GM23338 (cell line): ENCODE measurements at regions not wholly inside any gene's neighbourhood (a gene's known extent, or its start where the extent isn't known, plus 50 kb on each side); places are given as distances from the start of the nearest gene placed in this dataset.

ENCODE experiments used
- ATAC-seq: fragments of 200-7000 bp; cut with Tn5 transposase; 3 replicates; pipeline ENCODE4 v1.9.1; 2020
- DNase-seq: peaks from one replicate; pipeline ENCODE4 v3.0.0-alpha.2; 2015; ENCODE audit warnings: low spot score
- H2AFZ ChIP-seq: fragments of 200-600 bp; sonication (generic); 2 replicates; pipeline ENCODE4 v1.8.0; 2016; ENCODE audit warnings: antibody characterized with exemption, mild to moderate bottlenecking, moderate library complexity
- H3F3A ChIP-seq: fragments of 200-600 bp; sonication (generic); replicated peaks from 2 replicates; pipeline ENCODE4 v1.8.0; 2017; ENCODE audit warnings: antibody characterized with exemption, mixed run types, low read depth
- H3K27ac ChIP-seq: fragments of 200-600 bp; sonication (generic); 2 replicates; pipeline ENCODE4 v1.6.1; 2016; ENCODE audit warnings: low read depth
- H3K27me3 ChIP-seq: fragments of 200-600 bp; sonication (generic); 2 replicates; pipeline ENCODE4 v1.8.0; 2016; ENCODE audit warnings: mild to moderate bottlenecking, mixed run types, moderate library complexity; ENCODE audit not compliant: insufficient read depth
- H3K36me3 ChIP-seq: fragments of 200-600 bp; sonication (generic); 2 replicates; pipeline ENCODE4 v1.8.0; 2016; ENCODE audit warnings: mild to moderate bottlenecking; ENCODE audit not compliant: insufficient read depth
- H3K4me1 ChIP-seq: fragments of 200-600 bp; sonication (generic); 2 replicates; pipeline ENCODE4 v1.8.0; 2016; ENCODE audit warnings: mild to moderate bottlenecking, moderate library complexity; ENCODE audit not compliant: insufficient read depth
- H3K4me2 ChIP-seq: fragments of 200-600 bp; sonication (generic); 2 replicates; pipeline ENCODE4 v1.7.1; 2017; ENCODE audit warnings: mixed run types
- H3K4me3 ChIP-seq: fragments of 200-600 bp; sonication (generic); 2 replicates; pipeline ENCODE4 v1.6.1; 2016; ENCODE audit warnings: mixed run types
- H3K79me2 ChIP-seq: fragments of 200-600 bp; sonication (generic); replicated peaks from 2 replicates; pipeline ENCODE4 v1.8.0; 2017; ENCODE audit warnings: mild to moderate bottlenecking; ENCODE audit not compliant: insufficient read depth
- H3K9me2 ChIP-seq: fragments of 200-600 bp; sonication (generic); 2 replicates; pipeline ENCODE4 v1.8.0; 2017; ENCODE audit not compliant: insufficient read depth
- H4K20me1 ChIP-seq: fragments of 200-600 bp; sonication (generic); replicated peaks from 2 replicates; pipeline ENCODE4 v1.8.0; 2017; ENCODE audit warnings: mild to moderate bottlenecking; ENCODE audit not compliant: insufficient read depth
- H3K27ac Mint-ChIP-seq: 2 replicates; pipeline ENCODE4 v1.8.0; 2020; ENCODE audit warnings: inconsistent platforms, mild to moderate bottlenecking, moderate library complexity, mixed read lengths
- H3K27me3 Mint-ChIP-seq: 3 replicates; pipeline ENCODE4 v1.8.0; 2022; ENCODE audit warnings: low read depth, mild to moderate bottlenecking, moderate library complexity, mixed read lengths, inconsistent platforms; ENCODE audit not compliant: insufficient read depth, poor library complexity
- H3K36me3 Mint-ChIP-seq: 3 replicates; pipeline ENCODE4 v1.8.0; 2021; ENCODE audit warnings: low read depth, mild to moderate bottlenecking, inconsistent platforms, moderate library complexity, mixed read lengths
- H3K4me1 Mint-ChIP-seq: 3 replicates; pipeline ENCODE4 v1.8.0; 2020; ENCODE audit warnings: mild to moderate bottlenecking, inconsistent platforms, mixed read lengths
- H3K4me3 Mint-ChIP-seq: 3 replicates; pipeline ENCODE4 v1.8.0; 2021; ENCODE audit warnings: moderate library complexity, mild to moderate bottlenecking, inconsistent platforms, mixed read lengths
- H3K9me3 Mint-ChIP-seq: 3 replicates; pipeline ENCODE4 v1.8.0; 2020; ENCODE audit warnings: moderate library complexity, mild to moderate bottlenecking, inconsistent platforms, mixed read lengths
- EZH2 ChIP-seq: fragments of 200-600 bp; sonication (generic); IDR thresholded peaks from one replicate; pipeline ENCODE4 v1.8.0; 2017; ENCODE audit warnings: antibody characterized with exemption, mild to moderate bottlenecking, low read depth; ENCODE audit not compliant: unreplicated experiment
- EZH2phosphoT487 ChIP-seq: fragments of 200-600 bp; sonication (generic); IDR thresholded peaks from one replicate; pipeline ENCODE4 v1.8.1; 2018; ENCODE audit warnings: antibody characterized with exemption; ENCODE audit not compliant: unreplicated experiment
- JUNB ChIP-seq: IDR thresholded peaks from one replicate; pipeline ENCODE4 v1.6.1; 2016; ENCODE audit warnings: antibody characterized with exemption; ENCODE audit not compliant: unreplicated experiment
- NANOG ChIP-seq: IDR thresholded peaks from 2 replicates; pipeline ENCODE4 v1.6.1; 2016; ENCODE audit warnings: antibody characterized with exemption, borderline replicate concordance
- POLR2AphosphoS5 ChIP-seq: IDR thresholded peaks from 2 replicates; pipeline ENCODE4 v1.6.1; 2016; ENCODE audit warnings: antibody characterized with exemption, low read depth
- STAT1 ChIP-seq: IDR thresholded peaks from one replicate; pipeline ENCODE4 v1.6.1; 2016; ENCODE audit warnings: antibody characterized with exemption; ENCODE audit not compliant: unreplicated experiment
- ZNF331 ChIP-seq: fragments of 250-450 bp; sonication (Bioruptor Pico); IDR thresholded peaks from 2 replicates; pipeline ENCODE4 v1.5.0; 2020; ENCODE audit warnings: low read depth, mild to moderate bottlenecking, moderate library complexity
- TF ChIP-seq, protein P1 (sequence below): IDR thresholded peaks from one replicate; pipeline ENCODE4 v1.6.1; 2018; ENCODE audit warnings: antibody characterized with exemption; ENCODE audit not compliant: unreplicated experiment
- TF ChIP-seq, protein P2 (sequence below), 2 experiments: fragments of 200-600 bp in 1 of 2; sonication (generic) in 1 of 2; conservative IDR thresholded peaks; 2 replicates each; pipeline versions ENCODE4 v1.5.1 to v1.6.1; 2016 to 2017; ENCODE audit warnings: antibody characterized with exemption in 2 of 2, low read depth in 2 of 2, mild to moderate bottlenecking in 2 of 2, moderate library complexity in 1 of 2
- TF ChIP-seq, protein P3 (sequence below): IDR thresholded peaks from 2 replicates; pipeline ENCODE4 v1.6.1; 2016; ENCODE audit warnings: antibody characterized with exemption

DNA sequence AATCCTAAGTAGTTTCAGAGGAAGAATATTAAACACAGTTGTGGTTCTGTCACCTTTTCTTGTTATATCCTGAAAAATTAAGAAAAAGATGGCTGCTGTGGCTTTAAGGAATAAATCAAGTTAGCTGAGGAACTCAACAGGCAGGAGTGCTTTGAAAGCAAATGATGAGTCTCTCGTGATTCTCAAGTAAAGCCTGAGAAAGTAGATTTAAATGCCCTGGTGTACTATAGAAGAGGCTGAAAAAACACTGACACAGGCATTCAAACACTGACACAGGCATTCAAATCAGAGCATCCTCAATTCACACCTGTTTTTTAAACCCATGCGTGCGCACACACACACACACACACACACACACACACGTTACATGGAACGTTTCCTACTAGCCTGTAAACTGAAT lies 218.6 kb downstream of the OGFRL1 start (continued):
- TF ChIP-seq, protein P1, sequence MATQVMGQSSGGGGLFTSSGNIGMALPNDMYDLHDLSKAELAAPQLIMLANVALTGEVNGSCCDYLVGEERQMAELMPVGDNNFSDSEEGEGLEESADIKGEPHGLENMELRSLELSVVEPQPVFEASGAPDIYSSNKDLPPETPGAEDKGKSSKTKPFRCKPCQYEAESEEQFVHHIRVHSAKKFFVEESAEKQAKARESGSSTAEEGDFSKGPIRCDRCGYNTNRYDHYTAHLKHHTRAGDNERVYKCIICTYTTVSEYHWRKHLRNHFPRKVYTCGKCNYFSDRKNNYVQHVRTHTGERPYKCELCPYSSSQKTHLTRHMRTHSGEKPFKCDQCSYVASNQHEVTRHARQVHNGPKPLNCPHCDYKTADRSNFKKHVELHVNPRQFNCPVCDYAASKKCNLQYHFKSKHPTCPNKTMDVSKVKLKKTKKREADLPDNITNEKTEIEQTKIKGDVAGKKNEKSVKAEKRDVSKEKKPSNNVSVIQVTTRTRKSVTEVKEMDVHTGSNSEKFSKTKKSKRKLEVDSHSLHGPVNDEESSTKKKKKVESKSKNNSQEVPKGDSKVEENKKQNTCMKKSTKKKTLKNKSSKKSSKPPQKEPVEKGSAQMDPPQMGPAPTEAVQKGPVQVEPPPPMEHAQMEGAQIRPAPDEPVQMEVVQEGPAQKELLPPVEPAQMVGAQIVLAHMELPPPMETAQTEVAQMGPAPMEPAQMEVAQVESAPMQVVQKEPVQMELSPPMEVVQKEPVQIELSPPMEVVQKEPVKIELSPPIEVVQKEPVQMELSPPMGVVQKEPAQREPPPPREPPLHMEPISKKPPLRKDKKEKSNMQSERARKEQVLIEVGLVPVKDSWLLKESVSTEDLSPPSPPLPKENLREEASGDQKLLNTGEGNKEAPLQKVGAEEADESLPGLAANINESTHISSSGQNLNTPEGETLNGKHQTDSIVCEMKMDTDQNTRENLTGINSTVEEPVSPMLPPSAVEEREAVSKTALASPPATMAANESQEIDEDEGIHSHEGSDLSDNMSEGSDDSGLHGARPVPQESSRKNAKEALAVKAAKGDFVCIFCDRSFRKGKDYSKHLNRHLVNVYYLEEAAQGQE, result no peak

DNA sequence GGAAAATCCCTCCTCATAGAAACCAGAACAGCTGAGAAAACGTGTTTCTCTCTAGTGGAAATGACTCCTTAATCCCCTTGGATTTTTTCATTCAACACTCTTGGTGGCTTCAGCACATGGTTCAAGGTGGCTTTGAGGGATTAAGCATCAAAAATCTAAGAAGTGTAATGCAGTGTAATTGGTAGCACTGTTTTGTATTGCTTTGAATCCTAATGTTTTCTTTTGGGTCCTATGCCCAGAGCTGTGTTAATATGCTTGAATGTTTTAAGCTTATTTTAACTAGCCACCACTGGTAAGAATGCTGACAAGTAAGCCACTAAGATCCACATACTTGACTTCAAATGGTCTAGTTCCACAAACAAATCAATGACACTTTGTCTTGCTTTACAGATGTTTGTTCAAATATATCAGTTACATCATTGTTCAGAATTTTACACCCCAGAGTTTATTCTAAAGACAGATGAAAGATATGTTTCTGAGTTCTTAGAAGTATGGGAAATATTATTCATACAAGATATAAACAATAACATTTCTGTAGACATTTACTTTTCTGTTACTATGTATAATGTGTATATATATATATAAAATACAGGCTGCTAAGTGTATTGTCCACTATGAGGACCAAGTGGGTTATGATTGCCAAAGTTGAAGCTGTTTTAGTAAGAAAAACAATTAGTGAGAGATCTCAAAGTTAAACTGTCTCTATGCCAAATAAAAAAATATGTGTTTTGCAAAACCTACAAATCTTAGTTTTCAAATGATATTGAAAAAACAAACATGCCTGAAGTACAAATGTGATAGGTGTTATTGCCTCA lies 220.8 kb downstream of the OGFRL1 start:
- H3K36me3 ChIP-seq, result no peaks in the 10 kb centered on the region
- no peak for DNase-seq
- no peak for ATAC-seq
- no peaks in the 10 kb centered on the region for H3K4me1 ChIP-seq
- no peaks in the 10 kb centered on the region for H3K79me2 ChIP-seq
- Mint-ChIP-seq H3K4me3 (no peak overlapping the region), H3K9me3 (no peaks in the 10 kb centered on the region), H3K36me3 (no peaks in the 10 kb centered on the region), H3K27ac (peak overlapping the region; percentile 45; the same call in 1 of the 2 replicates), H3K4me1 (peaks cover 4% of the 10 kb centered on the region; the same call in 2 of the 3 replicates), H3K27me3 (no peaks in the 10 kb centered on the region)
- H3K27me3 ChIP-seq, result no peaks in the 10 kb centered on the region
- H3K4me3 ChIP-seq, result no peak overlapping the region
- H4K20me1 ChIP-seq, result no peaks in the 10 kb centered on the region
- H3K4me2 ChIP-seq, result no peak overlapping the region
- no peaks in the 10 kb centered on the region for H3F3A ChIP-seq
- 0 out of 2 replicates have a peak overlapping the region, but pooled peaks have one; percentile 35 for H2AFZ ChIP-seq
- no peaks in the 10 kb centered on the region; the same call in 1 of the 2 replicates for H3K9me2 ChIP-seq
- H3K27ac ChIP-seq, result no peak overlapping the region
- no peak for TF ChIP-seq ZNF331 (CRISPR knock-in tag)
- TF ChIP-seq EZH2, result no peak
- TF ChIP-seq STAT1, result no peak
- TF ChIP-seq, protein P2, sequence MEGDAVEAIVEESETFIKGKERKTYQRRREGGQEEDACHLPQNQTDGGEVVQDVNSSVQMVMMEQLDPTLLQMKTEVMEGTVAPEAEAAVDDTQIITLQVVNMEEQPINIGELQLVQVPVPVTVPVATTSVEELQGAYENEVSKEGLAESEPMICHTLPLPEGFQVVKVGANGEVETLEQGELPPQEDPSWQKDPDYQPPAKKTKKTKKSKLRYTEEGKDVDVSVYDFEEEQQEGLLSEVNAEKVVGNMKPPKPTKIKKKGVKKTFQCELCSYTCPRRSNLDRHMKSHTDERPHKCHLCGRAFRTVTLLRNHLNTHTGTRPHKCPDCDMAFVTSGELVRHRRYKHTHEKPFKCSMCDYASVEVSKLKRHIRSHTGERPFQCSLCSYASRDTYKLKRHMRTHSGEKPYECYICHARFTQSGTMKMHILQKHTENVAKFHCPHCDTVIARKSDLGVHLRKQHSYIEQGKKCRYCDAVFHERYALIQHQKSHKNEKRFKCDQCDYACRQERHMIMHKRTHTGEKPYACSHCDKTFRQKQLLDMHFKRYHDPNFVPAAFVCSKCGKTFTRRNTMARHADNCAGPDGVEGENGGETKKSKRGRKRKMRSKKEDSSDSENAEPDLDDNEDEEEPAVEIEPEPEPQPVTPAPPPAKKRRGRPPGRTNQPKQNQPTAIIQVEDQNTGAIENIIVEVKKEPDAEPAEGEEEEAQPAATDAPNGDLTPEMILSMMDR (conservative IDR thresholded peaks at IDR 0.05; ENCODE audit: low read depth in 2 of 2), result no peak
- TF ChIP-seq POLR2AphosphoS5, result no peak
- TF ChIP-seq, protein P3, sequence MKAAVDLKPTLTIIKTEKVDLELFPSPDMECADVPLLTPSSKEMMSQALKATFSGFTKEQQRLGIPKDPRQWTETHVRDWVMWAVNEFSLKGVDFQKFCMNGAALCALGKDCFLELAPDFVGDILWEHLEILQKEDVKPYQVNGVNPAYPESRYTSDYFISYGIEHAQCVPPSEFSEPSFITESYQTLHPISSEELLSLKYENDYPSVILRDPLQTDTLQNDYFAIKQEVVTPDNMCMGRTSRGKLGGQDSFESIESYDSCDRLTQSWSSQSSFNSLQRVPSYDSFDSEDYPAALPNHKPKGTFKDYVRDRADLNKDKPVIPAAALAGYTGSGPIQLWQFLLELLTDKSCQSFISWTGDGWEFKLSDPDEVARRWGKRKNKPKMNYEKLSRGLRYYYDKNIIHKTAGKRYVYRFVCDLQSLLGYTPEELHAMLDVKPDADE, result no peak
- TF ChIP-seq JUNB, result no peak
- no peak for TF ChIP-seq NANOG
- TF ChIP-seq, protein P1, result no peak
- no peak for TF ChIP-seq EZH2phosphoT487
